GM10266 (cell line): ENCODE measurements at regions not wholly inside any gene's neighbourhood (a gene's known extent, or its start where the extent isn't known, plus 50 kb on each side); places are given as distances from the start of the nearest gene placed in this dataset.

Source experiments
- DNase-seq: peaks from one replicate; pipeline ENCODE4 v3.0.0; 2012; ENCODE audit errors: extremely low spot score
- CTCF ChIP-seq: IDR thresholded peaks from 2 replicates; pipeline ENCODE4 v1.5.1; 2012; ENCODE audit warnings: mild to moderate bottlenecking, low read depth; ENCODE audit not compliant: control insufficient read depth, insufficient read depth; ENCODE audit errors: missing control alignments

GRCh38 chr6:143607168-143607567 is 70.6 kb upstream of the PHACTR2 start:
- TF ChIP-seq CTCF = no peak
- no peak for DNase-seq

GRCh38 chr6:143605906-143606521 is 71.8 kb upstream of the PHACTR2 start:
- no peak for TF ChIP-seq CTCF
- DNase-seq = no peak

- no peak for DNase-seq
- TF ChIP-seq CTCF = no peak
These were observed 74.3 kb upstream of the PHACTR2 start for GRCh38 chr6:143603455-143603854.

GRCh38 chr6:143601504-143601903 is 76.3 kb upstream of the PHACTR2 start:
- DNase-seq = no peak
- TF ChIP-seq CTCF = no peak

GRCh38 chr6:143600821-143601220 is 76.9 kb upstream of the PHACTR2 start:
- TF ChIP-seq CTCF = no peak
- no peak for DNase-seq

GRCh38 chr6:143598466-143599080 is 79.2 kb upstream of the PHACTR2 start:
- peak; percentile 22 for DNase-seq
- TF ChIP-seq CTCF = no peak

GRCh38 chr6:143596866-143597265 is 80.9 kb upstream of the PHACTR2 start:
- no peak for DNase-seq
- no peak for TF ChIP-seq CTCF
